ENCODE measurements at regions not wholly inside any gene's neighbourhood (a gene's known extent, or its start where the extent isn't known, plus 50 kb on each side); places are given as distances from the start of the nearest gene placed in this dataset.

DNA sequence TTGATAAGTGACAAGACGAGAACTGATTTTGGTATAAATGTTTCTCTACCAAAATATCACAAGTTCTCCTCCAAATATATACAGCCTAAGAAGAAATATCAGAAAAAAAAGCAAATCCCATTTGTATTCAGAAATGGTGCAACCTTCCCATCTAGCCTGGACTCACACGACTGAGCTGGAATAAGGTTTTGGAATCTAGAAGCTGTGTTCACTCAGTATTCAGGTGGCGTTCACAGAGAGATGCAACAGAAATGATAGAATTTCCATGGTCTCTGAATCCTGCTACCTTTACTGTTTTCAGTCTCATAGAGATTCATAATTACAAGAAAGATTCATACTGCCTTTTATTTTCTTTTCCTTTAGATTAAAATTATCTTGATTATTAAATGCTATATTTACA, 347.2 kb upstream of the TRIB2 start:
- TF ChIP-seq, protein P1, sequence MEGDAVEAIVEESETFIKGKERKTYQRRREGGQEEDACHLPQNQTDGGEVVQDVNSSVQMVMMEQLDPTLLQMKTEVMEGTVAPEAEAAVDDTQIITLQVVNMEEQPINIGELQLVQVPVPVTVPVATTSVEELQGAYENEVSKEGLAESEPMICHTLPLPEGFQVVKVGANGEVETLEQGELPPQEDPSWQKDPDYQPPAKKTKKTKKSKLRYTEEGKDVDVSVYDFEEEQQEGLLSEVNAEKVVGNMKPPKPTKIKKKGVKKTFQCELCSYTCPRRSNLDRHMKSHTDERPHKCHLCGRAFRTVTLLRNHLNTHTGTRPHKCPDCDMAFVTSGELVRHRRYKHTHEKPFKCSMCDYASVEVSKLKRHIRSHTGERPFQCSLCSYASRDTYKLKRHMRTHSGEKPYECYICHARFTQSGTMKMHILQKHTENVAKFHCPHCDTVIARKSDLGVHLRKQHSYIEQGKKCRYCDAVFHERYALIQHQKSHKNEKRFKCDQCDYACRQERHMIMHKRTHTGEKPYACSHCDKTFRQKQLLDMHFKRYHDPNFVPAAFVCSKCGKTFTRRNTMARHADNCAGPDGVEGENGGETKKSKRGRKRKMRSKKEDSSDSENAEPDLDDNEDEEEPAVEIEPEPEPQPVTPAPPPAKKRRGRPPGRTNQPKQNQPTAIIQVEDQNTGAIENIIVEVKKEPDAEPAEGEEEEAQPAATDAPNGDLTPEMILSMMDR (IDR thresholded peaks at IDR 0.05), result no peak
- no peak for TF ChIP-seq POLR2A (IDR thresholded peaks at IDR 0.05)
